GM12873 (cell line): ENCODE measurements at regions not wholly inside any gene's neighbourhood (a gene's known extent, or its start where the extent isn't known, plus 50 kb on each side); places are given as distances from the start of the nearest gene placed in this dataset.

Experiments used
- TF ChIP-seq, protein P1 (sequence below): IDR thresholded peaks from 2 replicates; pipeline ENCODE4 v1.5.1; 2012; ENCODE audit warnings: low read depth, mild to moderate bottlenecking, moderate library complexity, low read length, control low read depth; ENCODE audit not compliant: insufficient read depth; ENCODE audit errors: missing control alignments

DNA sequence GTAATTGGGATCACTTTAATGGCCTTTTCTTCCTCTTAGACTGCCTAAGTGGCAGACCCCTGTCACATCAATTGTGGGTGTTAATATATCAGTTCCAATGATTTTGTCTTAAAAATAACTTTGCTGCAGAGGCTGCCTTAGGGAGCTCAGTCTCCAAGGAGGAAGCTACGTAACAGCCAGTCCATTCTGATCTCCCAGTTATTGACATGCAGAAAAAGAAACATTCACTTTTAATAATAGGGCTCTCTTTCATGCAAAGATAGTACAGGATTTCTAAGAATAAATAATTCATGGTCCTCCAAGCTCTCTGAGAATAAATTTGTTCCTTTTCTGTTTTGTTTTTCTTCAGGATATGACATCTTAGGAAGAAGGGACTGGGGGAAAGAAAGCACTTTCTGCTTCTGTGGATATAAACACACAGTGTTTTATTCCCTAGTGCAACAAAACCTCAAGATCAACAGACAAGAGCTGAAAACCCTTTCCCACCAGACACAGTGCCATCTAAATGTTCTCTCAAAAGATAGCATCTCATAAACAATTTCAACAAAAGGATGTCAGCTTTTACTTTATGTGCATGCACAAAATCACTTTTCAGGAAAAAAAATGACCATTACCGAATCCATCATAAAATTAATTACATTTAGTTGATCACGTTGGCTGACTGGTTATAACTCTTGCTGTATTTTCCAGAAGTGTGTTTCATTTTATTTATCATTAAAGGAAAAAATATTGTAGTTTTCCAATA, 372.4 kb upstream of the SLC7A11 start:
- TF ChIP-seq, protein P1, sequence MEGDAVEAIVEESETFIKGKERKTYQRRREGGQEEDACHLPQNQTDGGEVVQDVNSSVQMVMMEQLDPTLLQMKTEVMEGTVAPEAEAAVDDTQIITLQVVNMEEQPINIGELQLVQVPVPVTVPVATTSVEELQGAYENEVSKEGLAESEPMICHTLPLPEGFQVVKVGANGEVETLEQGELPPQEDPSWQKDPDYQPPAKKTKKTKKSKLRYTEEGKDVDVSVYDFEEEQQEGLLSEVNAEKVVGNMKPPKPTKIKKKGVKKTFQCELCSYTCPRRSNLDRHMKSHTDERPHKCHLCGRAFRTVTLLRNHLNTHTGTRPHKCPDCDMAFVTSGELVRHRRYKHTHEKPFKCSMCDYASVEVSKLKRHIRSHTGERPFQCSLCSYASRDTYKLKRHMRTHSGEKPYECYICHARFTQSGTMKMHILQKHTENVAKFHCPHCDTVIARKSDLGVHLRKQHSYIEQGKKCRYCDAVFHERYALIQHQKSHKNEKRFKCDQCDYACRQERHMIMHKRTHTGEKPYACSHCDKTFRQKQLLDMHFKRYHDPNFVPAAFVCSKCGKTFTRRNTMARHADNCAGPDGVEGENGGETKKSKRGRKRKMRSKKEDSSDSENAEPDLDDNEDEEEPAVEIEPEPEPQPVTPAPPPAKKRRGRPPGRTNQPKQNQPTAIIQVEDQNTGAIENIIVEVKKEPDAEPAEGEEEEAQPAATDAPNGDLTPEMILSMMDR = no peak

DNA sequence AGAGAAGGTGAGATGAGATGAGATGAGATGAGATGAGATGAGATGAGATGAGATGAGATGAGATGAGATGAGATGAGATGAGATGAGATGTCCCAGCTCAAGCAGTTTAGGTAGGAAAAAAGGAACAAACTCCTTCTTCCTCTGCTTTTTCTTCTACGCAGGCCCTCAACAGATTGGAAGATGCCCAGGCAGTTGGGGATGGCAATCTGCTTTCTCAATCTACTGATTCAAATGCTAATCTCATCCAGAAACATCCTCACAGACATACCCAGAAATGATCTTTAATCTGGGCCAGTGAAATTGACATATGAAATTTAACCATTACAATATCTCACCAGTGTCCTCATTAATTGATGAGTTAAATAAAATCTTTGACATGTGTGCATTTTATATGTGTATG, 370.3 kb upstream of the SLC7A11 start:
- TF ChIP-seq, protein P1 = no peak

DNA sequence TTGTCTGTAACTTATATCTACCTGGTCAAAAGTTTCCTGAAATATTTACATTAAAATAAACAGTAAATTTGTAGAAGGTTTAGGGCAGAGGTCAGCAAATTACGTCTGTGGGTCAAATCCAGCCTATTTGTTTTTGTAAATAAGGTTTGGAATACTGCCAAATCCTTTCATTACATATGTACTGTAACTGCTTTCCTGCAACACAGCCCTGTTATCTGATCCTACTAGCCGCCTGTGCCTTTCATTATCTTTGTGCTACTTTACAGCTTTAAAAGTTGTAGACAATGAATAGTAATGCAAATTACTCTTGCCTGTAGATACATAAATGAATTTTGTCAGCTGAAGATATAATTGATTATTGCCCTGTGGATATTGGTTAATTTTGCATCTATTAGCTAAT, 369.6 kb upstream of the SLC7A11 start:
- TF ChIP-seq, protein P1 = no peak

DNA sequence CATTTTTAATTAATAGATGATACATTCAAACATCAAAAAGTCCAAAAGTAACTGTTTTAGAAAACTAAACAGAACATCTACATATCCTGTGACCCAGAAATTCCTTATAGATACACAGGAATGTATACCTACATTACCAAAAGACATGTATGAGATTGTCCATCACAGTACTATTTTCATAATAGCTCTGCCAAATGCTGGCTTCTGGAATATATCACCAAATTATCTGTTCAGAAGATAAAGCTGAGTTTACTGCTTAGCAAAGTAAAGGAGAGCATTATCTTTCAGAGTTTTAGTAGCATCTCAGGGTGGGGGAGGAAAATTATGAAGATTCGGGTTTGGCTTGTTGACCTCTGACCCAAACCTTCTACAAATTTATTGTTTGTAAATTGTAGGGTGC, 368.9 kb upstream of the SLC7A11 start:
- TF ChIP-seq, protein P1 = no peak

DNA sequence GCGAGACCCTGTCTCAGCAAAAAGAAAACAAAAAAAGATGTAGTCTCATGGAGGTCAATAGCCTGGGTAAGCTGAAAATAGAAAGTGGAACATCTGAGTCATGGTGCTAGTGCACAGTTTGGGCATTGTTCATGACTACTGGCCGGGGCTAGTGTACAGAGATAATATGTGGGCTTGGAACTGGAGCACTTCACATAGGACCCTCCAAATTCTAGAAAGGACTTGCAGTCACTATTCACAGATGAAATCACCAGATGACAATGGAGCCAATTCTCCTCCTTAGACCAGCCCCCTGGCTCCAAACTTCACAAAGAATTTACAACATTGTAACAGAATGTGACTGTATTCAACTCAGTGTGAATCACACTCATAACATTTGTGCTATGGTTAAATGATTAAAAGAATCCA, 367.8 kb upstream of the SLC7A11 start:
- TF ChIP-seq, protein P1 = no peak

DNA sequence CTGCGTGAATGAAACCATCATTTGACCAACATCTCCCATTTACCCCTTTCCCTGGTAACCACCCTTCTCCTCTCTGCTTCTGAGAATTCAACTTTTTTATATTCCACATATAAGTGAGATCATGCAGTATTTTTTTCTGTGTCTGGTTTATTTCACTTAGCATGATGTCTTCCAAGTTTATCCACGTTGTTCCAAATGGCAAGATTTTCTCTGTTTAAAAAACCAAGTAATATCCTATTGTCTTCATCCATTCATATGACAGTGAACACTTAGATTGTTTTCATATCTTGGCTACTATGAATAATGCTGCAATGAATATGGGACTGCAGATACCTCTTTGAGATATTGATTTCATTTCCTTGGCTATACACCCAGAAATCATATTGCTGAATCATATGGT, 362.4 kb upstream of the SLC7A11 start:
- TF ChIP-seq, protein P1 = no peak

DNA sequence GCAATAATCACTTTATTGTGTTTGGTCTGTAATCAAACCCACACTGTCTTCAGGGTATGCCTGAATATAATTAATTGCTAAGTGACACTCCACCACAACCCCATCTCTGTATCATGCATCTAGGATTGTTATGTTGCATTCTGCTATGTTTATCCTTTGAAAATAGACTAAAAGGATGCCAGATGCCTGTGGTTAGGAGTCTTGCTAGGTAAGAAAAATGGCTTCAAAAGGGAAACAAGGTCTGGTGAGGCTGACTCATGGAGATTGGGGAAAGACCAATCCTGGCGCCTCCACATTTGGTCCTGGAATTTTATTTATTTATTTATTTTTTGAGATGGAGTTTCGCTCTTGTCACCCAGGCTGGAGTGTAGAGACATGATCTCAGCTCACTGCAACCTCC, 360.5 kb upstream of the SLC7A11 start:
- TF ChIP-seq, protein P1 = no peak

DNA sequence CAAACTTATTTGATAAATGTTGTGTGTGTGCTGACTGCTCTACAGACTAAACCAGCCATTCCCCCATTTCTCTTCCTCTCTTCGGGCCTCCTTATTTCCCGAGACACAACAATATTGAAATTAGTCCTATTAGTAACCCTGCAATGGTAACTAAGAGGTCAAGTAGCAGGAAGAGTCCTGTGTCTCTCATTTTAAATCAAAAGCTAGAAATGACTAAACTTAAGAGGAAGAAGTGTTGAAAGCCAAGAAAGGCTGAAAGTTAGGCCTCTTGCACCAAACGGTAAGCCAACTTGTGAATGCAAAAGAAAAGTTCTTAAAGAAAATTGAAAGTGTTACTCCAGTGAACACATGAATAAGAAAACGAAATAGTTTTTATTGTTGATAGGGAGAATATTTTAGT, 357.8 kb upstream of the SLC7A11 start:
- TF ChIP-seq, protein P1 = no peak
